HEK293 (cell line): ENCODE measurements at regions not wholly inside any gene's neighbourhood (a gene's known extent, or its start where the extent isn't known, plus 50 kb on each side); places are given as distances from the start of the nearest gene placed in this dataset.

Experiments
- CTCF ChIA-PET: fragments of 350-600 bp; formaldehyde crosslinking; extraction: SDS; loops from one replicate; lab custom pipeline; 2021; ENCODE audit warnings: antibody characterized with exemption; lab: Yijun Ruan, JAX
- POLR2A ChIA-PET: fragments of 300-600 bp; formaldehyde crosslinking; extraction: SDS; loops from one replicate; lab custom pipeline; 2020; ENCODE audit warnings: antibody characterized with exemption, inconsistent platforms; lab: Yijun Ruan, JAX
- H3K27ac ChIP-seq: fragments of 200-500 bp; sonication (Bioruptor generic); 2 replicates; pipeline ENCODE4 v1.5.1; 2014; ENCODE audit warnings: low read depth, low read length, control low read depth, inconsistent platforms; ENCODE audit errors: extremely low read depth
- H3K36me3 ChIP-seq, 2 experiments: fragments of 200-500 bp in 1 of 2; sonication (Bioruptor generic) in 1 of 2; 1 replicate in 1 of 2; 2 replicates in 1 of 2; pipeline ENCODE4 v1.5.1; 2014 to 2017; ENCODE audit warnings: inconsistent platforms in 2 of 2, low read length in 2 of 2; ENCODE audit not compliant: control insufficient read depth in 2 of 2, insufficient read depth in 1 of 2
- H3K4me1 ChIP-seq: fragments of 200-500 bp; sonication (Bioruptor generic); 2 replicates; pipeline ENCODE4 v1.5.1; 2014; ENCODE audit warnings: mild to moderate bottlenecking, low read length, inconsistent platforms; ENCODE audit not compliant: control insufficient read depth, insufficient read depth
- H3K4me3 ChIP-seq: 2 replicates; pipeline ENCODE4 v1.5.1; 2011; ENCODE audit warnings: low read depth, mild to moderate bottlenecking, control low read depth, low read length, moderate library complexity
- H3K9me3 ChIP-seq: fragments of 200-500 bp; sonication (Bioruptor generic); 2 replicates; pipeline ENCODE4 v1.5.1; 2014; ENCODE audit warnings: low read depth, low read length, inconsistent platforms; ENCODE audit not compliant: control insufficient read depth, insufficient read depth
- ELK4 ChIP-seq: IDR thresholded peaks from 2 replicates; pipeline ENCODE4 v1.6.1; 2011; ENCODE audit warnings: mild to moderate bottlenecking, low read depth, low read length, borderline replicate concordance
- GLIS1 ChIP-seq: fragments of 450-650 bp; formaldehyde crosslinking; IDR thresholded peaks from 2 replicates; pipeline ENCODE4 v1.5.1; 2016; ENCODE audit warnings: missing biosample characterization, missing genetic modification characterization
- HOXA7 ChIP-seq: sonication (generic); formaldehyde crosslinking; IDR thresholded peaks from 2 replicates; pipeline ENCODE4 v1.8.1; 2022; ENCODE audit warnings: missing genetic modification reagents, borderline replicate concordance
- PRDM1 ChIP-seq: fragments of 450-650 bp; formaldehyde crosslinking; IDR thresholded peaks from 2 replicates; pipeline ENCODE4; 2016; ENCODE audit warnings: missing biosample characterization, missing genetic modification characterization
- PRDM10 ChIP-seq: fragments of 450-650 bp; formaldehyde crosslinking; IDR thresholded peaks from 2 replicates; pipeline ENCODE4 v1.5.1; 2016; ENCODE audit warnings: missing biosample characterization, missing genetic modification characterization
- REST ChIP-seq: fragments of 450-650 bp; formaldehyde crosslinking; IDR thresholded peaks from 2 replicates; pipeline ENCODE4 v1.5.1; 2016; ENCODE audit warnings: missing biosample characterization, missing genetic modification characterization
- SALL2 ChIP-seq: fragments of 450-650 bp; formaldehyde crosslinking; IDR thresholded peaks from 2 replicates; pipeline ENCODE4 v1.5.0; 2017; ENCODE audit warnings: missing biosample characterization, mild to moderate bottlenecking, missing genetic modification characterization, borderline replicate concordance
- SP2 ChIP-seq: fragments of 450-650 bp; formaldehyde crosslinking; IDR thresholded peaks from 2 replicates; pipeline ENCODE4 v1.5.1; 2016; ENCODE audit warnings: missing biosample characterization, missing genetic modification characterization
- TCF7L2 ChIP-seq: IDR thresholded peaks from 2 replicates; pipeline ENCODE4 v1.6.1; 2011; ENCODE audit warnings: low read depth, mild to moderate bottlenecking, inconsistent platforms, low read length, moderate library complexity, borderline replicate concordance
- ZNF112 ChIP-seq: fragments of 450-650 bp; formaldehyde crosslinking; IDR thresholded peaks from 2 replicates; pipeline ENCODE4 v1.5.0; 2017; ENCODE audit warnings: missing biosample characterization, missing genetic modification characterization
- ZNF19 ChIP-seq: fragments of 450-650 bp; formaldehyde crosslinking; IDR thresholded peaks from 2 replicates; pipeline ENCODE4; 2016; ENCODE audit warnings: missing biosample characterization, missing genetic modification characterization, low read depth
- ZNF366 ChIP-seq: fragments of 450-650 bp; formaldehyde crosslinking; conservative IDR thresholded peaks from 2 replicates; pipeline ENCODE4 v1.5.1; 2016; ENCODE audit warnings: missing biosample characterization, missing genetic modification characterization
- ZNF521 ChIP-seq: fragments of 450-650 bp; formaldehyde crosslinking; IDR thresholded peaks from 2 replicates; pipeline ENCODE4 v1.5.1; 2017; ENCODE audit warnings: missing biosample characterization, mild to moderate bottlenecking, missing genetic modification characterization
- ZNF560 ChIP-seq: fragments of 450-650 bp; formaldehyde crosslinking; IDR thresholded peaks from 2 replicates; pipeline ENCODE4 v1.5.1; 2017; ENCODE audit warnings: missing biosample characterization, missing genetic modification characterization, borderline replicate concordance
- ZNF585B ChIP-seq: fragments of 450-650 bp; formaldehyde crosslinking; IDR thresholded peaks from 2 replicates; pipeline ENCODE4 v1.5.1; 2016; ENCODE audit warnings: missing biosample characterization, missing genetic modification characterization
- ZNF596 ChIP-seq: fragments of 450-650 bp; IDR thresholded peaks from 2 replicates; pipeline ENCODE4 v1.5.0; 2018; ENCODE audit warnings: missing biosample characterization, mild to moderate bottlenecking, missing genetic modification characterization, moderate library complexity
- ZNF654 ChIP-seq: fragments of 450-650 bp; formaldehyde crosslinking; IDR thresholded peaks from 2 replicates; pipeline ENCODE4 v1.5.1; 2016; ENCODE audit warnings: low read depth, missing biosample characterization, missing genetic modification characterization
- ZNF670 ChIP-seq: fragments of 450-650 bp; formaldehyde crosslinking; IDR thresholded peaks from 2 replicates; pipeline ENCODE4 v1.5.1; 2016; ENCODE audit warnings: missing biosample characterization, missing genetic modification characterization, low read depth
- TF ChIP-seq, protein P1 (sequence below): fragments of 450-650 bp; formaldehyde crosslinking; IDR thresholded peaks from 2 replicates; pipeline ENCODE4 v1.5.1; 2016; ENCODE audit warnings: missing biosample characterization, missing genetic modification characterization

DNA sequence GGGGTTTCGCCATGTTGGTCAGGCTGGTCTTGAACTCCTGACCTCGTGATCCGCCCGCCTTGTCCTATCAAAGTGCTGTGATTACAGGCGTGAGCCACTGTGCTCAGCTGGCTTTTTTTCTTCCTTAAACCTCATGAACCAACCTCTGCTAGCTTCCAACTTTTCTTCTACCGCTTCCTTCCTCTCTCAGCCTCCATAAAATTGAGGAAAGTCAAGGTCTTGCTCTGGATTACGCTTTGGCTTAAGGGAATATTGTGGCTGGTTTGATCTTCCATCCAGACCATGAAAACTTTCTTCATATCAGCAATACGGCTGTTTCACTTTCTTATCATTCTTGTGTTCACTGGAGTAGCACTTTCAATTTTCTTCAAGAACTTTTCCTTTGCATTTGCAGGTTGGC lies 57.5 kb upstream of the SDK2 start:
- H3K4me3 ChIP-seq, result no peak overlapping the region
- no peaks in the 10 kb centered on the region for H3K4me1 ChIP-seq
- H3K9me3 ChIP-seq, result no peaks in the 10 kb centered on the region
- TF ChIP-seq PRDM1 (tag by site-specific recombination) (peak; percentile 57), SP2 (tag by site-specific recombination) (no peak)
- TF ChIP-seq, all 188 proteins: peak for 1
- POLR2A ChIA-PET, result no interaction called here
- CTCF ChIA-PET, result interaction anchor here (0.7 to 1.1 kb wide), 2 partner anchors 8 to 195 kb away, joined by 3 to 4 read pairs; no protein-coding TSS in a partner anchor
- H3K36me3 ChIP-seq, result no peaks in the 10 kb centered on the region
- no peak overlapping the region for H3K27ac ChIP-seq

DNA sequence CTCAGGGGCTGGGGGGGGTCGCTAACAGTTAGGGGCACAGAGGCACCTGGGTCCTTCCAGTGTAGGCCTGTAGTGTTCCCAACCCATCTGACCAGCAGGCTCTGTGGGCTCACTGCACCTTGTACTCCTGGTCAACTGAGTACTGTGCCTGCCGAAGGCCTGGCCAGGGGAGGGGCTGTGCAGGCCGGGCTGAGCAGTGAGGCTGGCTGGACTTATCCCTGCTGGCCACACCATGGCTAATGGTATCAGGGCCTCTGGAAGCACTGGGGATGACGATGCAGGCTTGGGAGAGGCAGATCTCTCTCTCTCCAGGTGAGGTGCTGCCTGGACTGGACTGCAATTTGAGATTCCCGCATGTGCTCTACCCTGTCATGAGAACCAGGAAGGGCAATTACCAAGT lies 58.9 kb upstream of the SDK2 start:
- ChIA-PET CTCF (interaction anchor here (0.5 kb wide), 1 partner anchor 463 kb away, joined by 3 read pairs; no protein-coding TSS in a partner anchor), POLR2A (no interaction called here)
- no peaks in the 10 kb centered on the region for H3K36me3 ChIP-seq
- H3K27ac ChIP-seq, result no peak overlapping the region
- H3K9me3 ChIP-seq, result no peaks in the 10 kb centered on the region; the same call in 1 of the 2 replicates
- H3K4me1 ChIP-seq, result no peaks in the 10 kb centered on the region
- no peak overlapping the region for H3K4me3 ChIP-seq
- TF ChIP-seq ELK4 (no peak), ZNF521 (no peak), ZNF366 (no peak), ZNF670 (tag by site-specific recombination) (no peak), TCF7L2 (no peak), ZNF112 (tag by site-specific recombination) (no peak), ZNF560 (tag by site-specific recombination) (no peak), ZNF654 (tag by site-specific recombination) (no peak), GLIS1 (tag by site-specific recombination) (no peak), HOXA7 (CRISPR knock-in tag) (no peak), ZNF19 (tag by site-specific recombination) (no peak), ZNF596 (tag by site-specific recombination) (no peak)
- TF ChIP-seq, all 188 proteins: peak for 0

DNA sequence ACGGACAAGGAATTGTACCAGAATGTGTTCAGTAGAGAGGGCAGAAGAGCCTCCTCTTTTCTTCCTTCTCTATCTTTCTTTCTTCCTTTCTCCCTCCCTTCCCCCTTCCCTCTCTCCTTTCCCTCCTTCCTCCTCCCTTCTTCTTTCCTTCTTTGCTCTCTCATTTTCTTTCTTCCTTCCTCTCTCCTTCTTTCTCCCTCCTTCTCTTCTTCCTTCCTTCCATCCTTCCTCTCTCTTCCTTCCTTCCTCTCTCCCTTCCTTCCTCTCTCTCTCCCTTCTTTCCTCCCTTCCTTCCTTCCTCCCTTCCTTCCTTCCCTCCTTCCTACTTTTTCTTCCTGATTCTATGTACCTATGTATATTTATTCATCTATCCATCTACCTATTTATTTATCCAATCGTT lies 59.7 kb upstream of the SDK2 start:
- Histone ChIP-seq H3K4me3 (no peak overlapping the region), H3K4me1 (no peaks in the 10 kb centered on the region), H3K9me3 (no peaks in the 10 kb centered on the region; the same call in 1 of the 2 replicates), H3K27ac (no peak overlapping the region), H3K36me3 (no peaks in the 10 kb centered on the region)
- CTCF ChIA-PET, result no interaction called here
- POLR2A ChIA-PET, result no interaction called here
- TF ChIP-seq ZNF366 (peak; percentile 90), REST (no peak), ZNF585B (tag by site-specific recombination) (no peak), SALL2 (tag by site-specific recombination) (peak; percentile 74; the same call in 1 of the 2 replicates), PRDM10 (no peak)
- TF ChIP-seq, protein P1, sequence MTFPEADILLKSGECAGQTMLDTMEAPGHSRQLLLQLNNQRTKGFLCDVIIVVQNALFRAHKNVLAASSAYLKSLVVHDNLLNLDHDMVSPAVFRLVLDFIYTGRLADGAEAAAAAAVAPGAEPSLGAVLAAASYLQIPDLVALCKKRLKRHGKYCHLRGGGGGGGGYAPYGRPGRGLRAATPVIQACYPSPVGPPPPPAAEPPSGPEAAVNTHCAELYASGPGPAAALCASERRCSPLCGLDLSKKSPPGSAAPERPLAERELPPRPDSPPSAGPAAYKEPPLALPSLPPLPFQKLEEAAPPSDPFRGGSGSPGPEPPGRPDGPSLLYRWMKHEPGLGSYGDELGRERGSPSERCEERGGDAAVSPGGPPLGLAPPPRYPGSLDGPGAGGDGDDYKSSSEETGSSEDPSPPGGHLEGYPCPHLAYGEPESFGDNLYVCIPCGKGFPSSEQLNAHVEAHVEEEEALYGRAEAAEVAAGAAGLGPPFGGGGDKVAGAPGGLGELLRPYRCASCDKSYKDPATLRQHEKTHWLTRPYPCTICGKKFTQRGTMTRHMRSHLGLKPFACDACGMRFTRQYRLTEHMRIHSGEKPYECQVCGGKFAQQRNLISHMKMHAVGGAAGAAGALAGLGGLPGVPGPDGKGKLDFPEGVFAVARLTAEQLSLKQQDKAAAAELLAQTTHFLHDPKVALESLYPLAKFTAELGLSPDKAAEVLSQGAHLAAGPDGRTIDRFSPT (tag by site-specific recombination), result no peak
